ENCODE measurements at regions not wholly inside any gene's neighbourhood (a gene's known extent, or its start where the extent isn't known, plus 50 kb on each side); places are given as distances from the start of the nearest gene placed in this dataset.

- Histone ChIP-seq H3K36me3 (no peaks in the 10 kb centered on the region), H3K9me3 (no peaks in the 10 kb centered on the region), H3K27me3 (peaks cover 0 to 4% (median 0%) of the 10 kb centered on the region in 7 donors), H3K4me3 (no peak overlapping the region), H3K4me1 (no peaks in the 10 kb centered on the region), H3K27ac (no peak overlapping the region)
- intact Hi-C loops (cut with DNase I) = no loop called here
- 76 to 79% methylated on average over 3 of the region's 3 CpGs for WGBS, 2 donors
- DNase-seq = no peak
- TF ChIP-seq CTCF (IDR thresholded peaks at IDR 0.05) = no peak
- no peak for ATAC-seq
These were observed 92.4 kb downstream of the MINAR1 start for GRCh38 chr15:79524531-79524930.

GRCh38 chr15:79526376-79526775, 94.2 kb downstream of the MINAR1 start:
- no peak overlapping the region for H3K27ac ChIP-seq
- DNase-seq = no peak
- H3K27me3 ChIP-seq = peaks cover 0 to 5% (median 0%) of the 10 kb centered on the region in 7 donors
- H3K4me1 ChIP-seq = no peaks in the 10 kb centered on the region
- no peak for ATAC-seq
- intact Hi-C loops (cut with DNase I) = no loop called here
- H3K9me3 ChIP-seq = no peaks in the 10 kb centered on the region
- no peak overlapping the region for H3K4me3 ChIP-seq
- WGBS, 2 donors = 73 to 79% methylated on average over 3 of the region's 3 CpGs
- TF ChIP-seq CTCF (IDR thresholded peaks at IDR 0.05) = no peak
- H3K36me3 ChIP-seq = no peaks in the 10 kb centered on the region

GRCh38 chr15:79527821-79528220, 95.7 kb downstream of the MINAR1 start:
- Histone ChIP-seq H3K27me3 (peaks cover 0 to 7% (median 3%) of the 10 kb centered on the region in 7 donors), H3K4me1 (no peaks in the 10 kb centered on the region), H3K9me3 (no peaks in the 10 kb centered on the region), H3K27ac (no peak overlapping the region), H3K36me3 (no peaks in the 10 kb centered on the region), H3K4me3 (no peak overlapping the region)
- ATAC-seq (no peak), DNase-seq (no peak)
- intact Hi-C loops (cut with DNase I) = no loop called here
- TF ChIP-seq CTCF (IDR thresholded peaks at IDR 0.05) = no peak
- 50 to 59% methylated on average over 1 of the region's 1 CpG for WGBS, 2 donors

GRCh38 chr15:79529157-79529785, 97.1 kb downstream of the MINAR1 start:
- WGBS, 2 donors = 57 to 68% methylated on average over 8 of the region's 8 CpGs
- no peak for ATAC-seq
- no peak overlapping the region for H3K27ac ChIP-seq
- H3K27me3 ChIP-seq = peaks cover 0 to 9% (median 3%) of the 10 kb centered on the region in 7 donors
- H3K9me3 ChIP-seq = no peaks in the 10 kb centered on the region
- no peaks in the 10 kb centered on the region for H3K36me3 ChIP-seq
- no peaks in the 10 kb centered on the region for H3K4me1 ChIP-seq
- TF ChIP-seq CTCF (IDR thresholded peaks at IDR 0.05) = no peak
- no peak for DNase-seq
- intact Hi-C loops (cut with DNase I) = no loop called here
- no peak overlapping the region for H3K4me3 ChIP-seq
